B cell (primary cell): ENCODE measurements at regions not wholly inside any gene's neighbourhood (a gene's known extent, or its start where the extent isn't known, plus 50 kb on each side); places are given as distances from the start of the nearest gene placed in this dataset.

ENCODE experiments used
- ATAC-seq: fragments of 200-7000 bp; cut with Tn5 transposase; one replicate; pipeline ENCODE4 v1.10.0; 2021; ENCODE audit warnings: low read depth, mild to moderate bottlenecking, moderate number of reproducible peaks, moderate library complexity
- CTCF ChIA-PET: fragments of 350-600 bp; sonication (Branson Sonifier 250); formaldehyde crosslinking; loops from one replicate; lab custom pipeline; 2021; ENCODE audit warnings: antibody characterized with exemption, inconsistent platforms; lab: Charles Lee
- POLR2A ChIA-PET: fragments of 350-600 bp; sonication (Branson Sonifier 250); formaldehyde crosslinking; loops from one replicate; lab custom pipeline; 2021; ENCODE audit warnings: antibody characterized with exemption; lab: Charles Lee
- DNase-seq: peaks from one replicate; pipeline ENCODE4 v3.0.0; 2013
- H2AFZ ChIP-seq: 2 replicates; pipeline ENCODE4 v1.6.1; 2012; ENCODE audit warnings: mild to moderate bottlenecking, low read depth, low read length; ENCODE audit not compliant: insufficient read depth, poor library complexity, severe bottlenecking
- H3K27ac ChIP-seq, 2 donors: 1 replicate in 1 of 2; 2 replicates in 1 of 2; pipeline ENCODE4 v1.5.1; 2012 to 2013; ENCODE audit warnings: low read length in 2 of 2, mild to moderate bottlenecking in 2 of 2, moderate library complexity in 1 of 2
- H3K27me3 ChIP-seq, 4 experiments: fragments of 200-600 bp in 1 of 4; sonication (generic) in 1 of 4; replicated peaks in 1 of 4; 1 replicate in 2 of 4; 2 replicates in 2 of 4; pipeline versions ENCODE4 v1.6.1 to v1.7.0; 2013 to 2016; ENCODE audit warnings: low read length in 3 of 4, mild to moderate bottlenecking in 2 of 4, mixed read lengths in 1 of 4, moderate library complexity in 1 of 4; ENCODE audit not compliant: insufficient read depth in 4 of 4, control insufficient read depth in 3 of 4; ENCODE audit errors: control extremely low read depth in 1 of 4
- H3K36me3 ChIP-seq, 2 experiments: replicated peaks in 1 of 2; 1 replicate in 1 of 2; 2 replicates in 1 of 2; pipeline versions ENCODE4 v1.6.1 to v1.7.1; 2013; ENCODE audit warnings: low read length in 1 of 2; ENCODE audit not compliant: insufficient read depth in 2 of 2, control insufficient read depth in 1 of 2; ENCODE audit errors: control extremely low read depth in 1 of 2, extremely low read depth in 1 of 2
- H3K4me1 ChIP-seq, 2 donors: fragments of 200-600 bp in 1 of 2; sonication (generic) in 1 of 2; 1 replicate in 1 of 2; 2 replicates in 1 of 2; pipeline versions ENCODE4 v1.5.1 to v1.6.1; 2013 to 2017; ENCODE audit warnings: low read length in 2 of 2; ENCODE audit not compliant: control insufficient read depth in 2 of 2, insufficient read depth in 2 of 2
- H3K4me2 ChIP-seq: replicated peaks from 2 replicates; pipeline ENCODE3; 2012; ENCODE audit warnings: mild to moderate bottlenecking, low read depth, low read length; ENCODE audit not compliant: poor library complexity, severe bottlenecking
- H3K4me3 ChIP-seq, 5 experiments: fragments of 200-600 bp in 1 of 5; sonication (generic) in 1 of 5; 1 replicate in 3 of 5; 2 replicates in 2 of 5; pipeline versions ENCODE4 v1.5.1 to v1.7.0; 2011 to 2016; ENCODE audit warnings: low read length in 4 of 5, mild to moderate bottlenecking in 4 of 5, low read depth in 2 of 5, control low read depth in 1 of 5, moderate library complexity in 1 of 5; ENCODE audit not compliant: insufficient read depth in 1 of 5; ENCODE audit errors: control extremely low read depth in 1 of 5, extremely low read depth in 1 of 5
- H3K79me2 ChIP-seq: fragments of 200-600 bp; sonication (generic); one replicate; pipeline ENCODE4 v1.6.0; 2016; ENCODE audit warnings: low read length; ENCODE audit not compliant: control insufficient read depth, insufficient read depth
- H3K9ac ChIP-seq: fragments of 200-600 bp; sonication (generic); 2 replicates; pipeline ENCODE4 v1.6.1; 2017; ENCODE audit warnings: mild to moderate bottlenecking, low read length, moderate library complexity
- H3K9me3 ChIP-seq, 3 donors: one replicate each; pipeline versions ENCODE4 v1.6.1 to v1.7.1; 2013; ENCODE audit warnings: low read length in 2 of 3; ENCODE audit not compliant: control insufficient read depth in 2 of 3, insufficient read depth in 1 of 3; ENCODE audit errors: control extremely low read depth in 1 of 3
- H4K20me1 ChIP-seq: 2 replicates; pipeline ENCODE4 v1.6.0; 2012; ENCODE audit warnings: mild to moderate bottlenecking, low read length; ENCODE audit not compliant: insufficient read depth, control insufficient read depth, poor library complexity, severe bottlenecking
- H3K27ac Mint-ChIP-seq: one replicate; pipeline ENCODE4 v1.8.0; 2021; ENCODE audit warnings: mixed read lengths
- H3K27me3 Mint-ChIP-seq: one replicate; pipeline ENCODE4 v1.8.0; 2021; ENCODE audit warnings: mixed read lengths
- H3K4me1 Mint-ChIP-seq: one replicate; pipeline ENCODE4 v1.8.0; 2021; ENCODE audit warnings: mixed read lengths
- H3K4me3 Mint-ChIP-seq: one replicate; pipeline ENCODE4 v1.8.0; 2021; ENCODE audit warnings: mixed read lengths
- H3K9me3 Mint-ChIP-seq: one replicate; pipeline ENCODE4 v1.8.0; 2022; ENCODE audit warnings: mixed read lengths; ENCODE audit not compliant: insufficient read depth
- CTCF ChIP-seq: fragments of 200-600 bp; IDR thresholded peaks from one replicate; pipeline ENCODE4 v1.8.0; 2022; ENCODE audit warnings: antibody characterized with exemption, mild to moderate bottlenecking
- EZH2 ChIP-seq: IDR thresholded peaks from 2 replicates; pipeline ENCODE4 v1.6.1; 2012; ENCODE audit warnings: borderline replicate concordance, low read depth, mild to moderate bottlenecking, moderate library complexity, low read length; ENCODE audit not compliant: insufficient read depth, poor library complexity, severe bottlenecking
- whole genome bisulfite sequencing: methylation state at CpG from one replicate; pipeline ENCODE4 v1.1.5; 2013; ENCODE audit warnings: missing lambda C conversion rate; ENCODE audit not compliant: insufficient coverage; 5-methylcytosine and 5-hydroxymethylcytosine counted together
- intact Hi-C: fragments of 100-400 bp; cut with micrococcal nuclease; formaldehyde crosslinking; loops from one replicate; pipeline ENCODE4 v1.10.0; 2022

DNA sequence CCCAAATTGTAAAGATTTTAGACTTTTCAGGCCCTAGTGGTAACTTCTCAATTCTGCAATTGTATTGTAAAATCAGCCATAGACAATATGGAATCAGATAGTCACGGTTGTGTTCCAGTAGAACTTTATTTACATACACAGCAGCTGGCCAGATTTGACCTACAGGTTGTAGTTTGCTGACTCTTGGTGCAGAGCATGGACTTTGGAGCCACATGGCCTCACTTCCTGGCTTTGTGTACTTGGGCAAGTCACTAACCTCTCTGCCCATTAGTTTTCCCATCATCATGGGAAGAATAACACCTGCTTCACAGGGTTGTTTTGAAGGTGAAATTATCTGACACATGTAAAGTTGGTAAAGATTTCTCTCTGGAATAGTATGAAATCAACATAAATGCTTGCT lies 147.6 kb downstream of the TMEM200C start:
- Histone ChIP-seq H3K27me3 (no peaks in the 10 kb centered on the region), H3K4me3 (no peak overlapping the region), H3K36me3 (no peaks in the 10 kb centered on the region), H3K4me1 (no peaks in the 10 kb centered on the region), H4K20me1 (no peaks in the 10 kb centered on the region), H2AFZ (no peak overlapping the region), H3K9ac (no peak overlapping the region), H3K79me2 (no peaks in the 10 kb centered on the region), H3K4me2 (no peak overlapping the region), H3K27ac (no peak overlapping the region), H3K9me3 (peaks cover 0 to 2% (median 0%) of the 10 kb centered on the region in 3 donors)
- intact Hi-C loops: no loop called here
- WGBS: 88% methylated on average over 1 of the region's 1 CpG
- POLR2A ChIA-PET: no interaction called here
- Mint-ChIP-seq H3K27ac (no peak overlapping the region), H3K27me3 (no peaks in the 10 kb centered on the region), H3K4me1 (no peaks in the 10 kb centered on the region), H3K4me3 (no peak overlapping the region), H3K9me3 (no peaks in the 10 kb centered on the region)
- DNase-seq (no peak), ATAC-seq (no peak)
- CTCF ChIA-PET: no interaction called here
- no peak for TF ChIP-seq CTCF
- no peak for TF ChIP-seq EZH2

GRCh38 chr18:5746844-5747243 lies 148.5 kb downstream of the TMEM200C start:
- Histone ChIP-seq H3K79me2 (no peaks in the 10 kb centered on the region), H3K4me3 (no peak overlapping the region), H3K4me1 (no peaks in the 10 kb centered on the region), H3K9me3 (peaks cover 0 to 2% (median 0%) of the 10 kb centered on the region in 3 donors), H3K27me3 (no peaks in the 10 kb centered on the region), H3K36me3 (no peaks in the 10 kb centered on the region), H3K9ac (no peak overlapping the region), H2AFZ (no peak overlapping the region), H3K27ac (no peak overlapping the region), H4K20me1 (no peaks in the 10 kb centered on the region), H3K4me2 (no peak overlapping the region)
- ChIA-PET POLR2A (no interaction called here), CTCF (no interaction called here)
- no peak overlapping the region for H3K4me3 Mint-ChIP-seq
- DNase-seq: no peak
- no peak for ATAC-seq
- WGBS: 82% methylated on average over 2 of the region's 6 CpGs
- TF ChIP-seq CTCF (no peak), EZH2 (no peak)
- no peaks in the 10 kb centered on the region for H3K4me1 Mint-ChIP-seq
- intact Hi-C loops: no loop called here
- H3K9me3 Mint-ChIP-seq: no peaks in the 10 kb centered on the region
- H3K27ac Mint-ChIP-seq: no peak overlapping the region
- no peaks in the 10 kb centered on the region for H3K27me3 Mint-ChIP-seq
